Testis (tissue), 2 donors: ENCODE measurements at regions not wholly inside any gene's neighbourhood (a gene's known extent, or its start where the extent isn't known, plus 50 kb on each side); places are given as distances from the start of the nearest gene placed in this dataset.

Experiments
- POLR2A ChIP-seq: fragments of 450-650 bp; IDR thresholded peaks from one replicate; pipeline ENCODE4 v1.6.1; 2017; ENCODE audit warnings: antibody characterized with exemption, mild to moderate bottlenecking, moderate library complexity
- TF ChIP-seq, protein P1 (sequence below), 3 experiments: fragments of 450-650 bp in 2 of 3; fragments of 200-600 bp in 1 of 3; sonication (generic) in 1 of 3; IDR thresholded peaks; one replicate each; pipeline ENCODE4 v1.5.1; 2016 to 2019; ENCODE audit warnings: antibody characterized with exemption in 3 of 3, mild to moderate bottlenecking in 2 of 3, moderate library complexity in 1 of 3

DNA sequence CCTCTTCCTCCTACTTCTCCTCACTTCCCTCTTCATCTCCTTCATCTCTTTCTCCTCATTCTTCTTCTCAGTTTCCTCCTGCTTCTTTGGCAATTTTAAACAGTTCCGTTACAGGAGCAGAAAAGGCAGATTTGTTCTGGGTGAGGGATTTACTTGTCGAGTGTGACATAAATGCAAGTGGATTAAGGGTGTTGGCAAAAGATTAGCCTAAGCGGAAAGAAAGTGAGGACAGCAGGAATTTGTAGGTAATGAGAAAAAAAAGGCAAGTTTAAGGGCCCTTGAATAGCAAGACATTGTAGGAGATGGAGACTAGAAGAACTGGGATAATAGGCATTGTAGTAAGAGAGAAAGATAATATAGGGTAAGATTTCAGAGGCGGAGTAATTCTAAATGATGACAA, 841.6 kb downstream of the RAPGEF2 start:
- TF ChIP-seq, protein P1, sequence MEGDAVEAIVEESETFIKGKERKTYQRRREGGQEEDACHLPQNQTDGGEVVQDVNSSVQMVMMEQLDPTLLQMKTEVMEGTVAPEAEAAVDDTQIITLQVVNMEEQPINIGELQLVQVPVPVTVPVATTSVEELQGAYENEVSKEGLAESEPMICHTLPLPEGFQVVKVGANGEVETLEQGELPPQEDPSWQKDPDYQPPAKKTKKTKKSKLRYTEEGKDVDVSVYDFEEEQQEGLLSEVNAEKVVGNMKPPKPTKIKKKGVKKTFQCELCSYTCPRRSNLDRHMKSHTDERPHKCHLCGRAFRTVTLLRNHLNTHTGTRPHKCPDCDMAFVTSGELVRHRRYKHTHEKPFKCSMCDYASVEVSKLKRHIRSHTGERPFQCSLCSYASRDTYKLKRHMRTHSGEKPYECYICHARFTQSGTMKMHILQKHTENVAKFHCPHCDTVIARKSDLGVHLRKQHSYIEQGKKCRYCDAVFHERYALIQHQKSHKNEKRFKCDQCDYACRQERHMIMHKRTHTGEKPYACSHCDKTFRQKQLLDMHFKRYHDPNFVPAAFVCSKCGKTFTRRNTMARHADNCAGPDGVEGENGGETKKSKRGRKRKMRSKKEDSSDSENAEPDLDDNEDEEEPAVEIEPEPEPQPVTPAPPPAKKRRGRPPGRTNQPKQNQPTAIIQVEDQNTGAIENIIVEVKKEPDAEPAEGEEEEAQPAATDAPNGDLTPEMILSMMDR (IDR thresholded peaks at IDR 0.05) = no peak
- TF ChIP-seq POLR2A = no peak
